Smooth muscle cell (in vitro differentiated cells): ENCODE measurements at regions not wholly inside any gene's neighbourhood (a gene's known extent, or its start where the extent isn't known, plus 50 kb on each side); places are given as distances from the start of the nearest gene placed in this dataset.

ENCODE experiments used
- DNase-seq: peaks from one replicate; lab custom pipeline; 2025; ENCODE audit not compliant: unreplicated experiment; lab: John Stamatoyannopoulos, UW
- H2AFZ ChIP-seq: fragments of 200-600 bp; sonication (generic); 2 replicates; pipeline ENCODE4 v1.6.0; 2016; ENCODE audit warnings: antibody characterized with exemption, low read depth, mild to moderate bottlenecking
- H3F3A ChIP-seq: fragments of 200-600 bp; sonication (generic); 2 replicates; pipeline ENCODE4 v1.6.0; 2017; ENCODE audit warnings: antibody characterized with exemption, low read depth
- H3K27ac ChIP-seq: fragments of 200-600 bp; sonication (generic); 2 replicates; pipeline ENCODE4 v1.5.1; 2016; ENCODE audit warnings: low read depth, mild to moderate bottlenecking
- H3K27me3 ChIP-seq: fragments of 200-600 bp; sonication (generic); 2 replicates; pipeline ENCODE4 v1.6.1; 2016; ENCODE audit warnings: low read depth, mild to moderate bottlenecking
- H3K36me3 ChIP-seq: fragments of 200-600 bp; sonication (generic); 2 replicates; pipeline ENCODE4 v1.5.1; 2016; ENCODE audit warnings: low read depth
- H3K4me1 ChIP-seq: fragments of 200-600 bp; sonication (generic); 2 replicates; pipeline ENCODE4 v1.5.1; 2016; ENCODE audit warnings: low read depth
- H3K4me2 ChIP-seq: fragments of 200-600 bp; sonication (generic); 2 replicates; pipeline ENCODE4 v1.6.0; 2016; ENCODE audit warnings: mild to moderate bottlenecking
- H3K4me3 ChIP-seq: fragments of 200-600 bp; sonication (generic); 2 replicates; pipeline ENCODE4 v1.5.1; 2016; ENCODE audit warnings: mild to moderate bottlenecking
- H3K79me2 ChIP-seq: fragments of 200-600 bp; sonication (generic); 2 replicates; pipeline ENCODE4 v1.6.0; 2016; ENCODE audit warnings: low read depth, mild to moderate bottlenecking
- H3K9ac ChIP-seq: fragments of 200-600 bp; sonication (generic); 2 replicates; pipeline ENCODE4 v1.6.0; 2016; ENCODE audit warnings: low read depth
- H3K9me3 ChIP-seq: fragments of 200-600 bp; sonication (generic); replicated peaks from 2 replicates; pipeline ENCODE4 v1.5.1; 2016; ENCODE audit warnings: low read depth
- H4K20me1 ChIP-seq: fragments of 200-600 bp; sonication (generic); 2 replicates; pipeline ENCODE4 v1.6.0; 2016; ENCODE audit warnings: low read depth
- CTCF ChIP-seq: fragments of 200-600 bp; sonication (generic); IDR thresholded peaks from 2 replicates; pipeline ENCODE4 v1.5.1; 2017; ENCODE audit warnings: borderline replicate concordance, mild to moderate bottlenecking, antibody characterized with exemption; ENCODE audit not compliant: insufficient read depth, poor library complexity, severe bottlenecking
- WGBS: methylation state at CpG from one replicate; pipeline ENCODE4 v1.1.7; 2016; ENCODE audit warnings: low lambda C conversion rate; 5-methylcytosine and 5-hydroxymethylcytosine counted together

GRCh38 chr21:24280596-24280995 is 1326.7 kb downstream of the MRPL39 start:
- no peaks in the 10 kb centered on the region for H3K9me3 ChIP-seq
- no peak for DNase-seq
- H3K27me3 ChIP-seq: no peaks in the 10 kb centered on the region
- no peaks in the 10 kb centered on the region for H3F3A ChIP-seq
- no peak overlapping the region for H2AFZ ChIP-seq
- H3K4me2 ChIP-seq: no peak overlapping the region
- TF ChIP-seq CTCF: no peak
- H3K79me2 ChIP-seq: no peaks in the 10 kb centered on the region
- no peak overlapping the region for H3K9ac ChIP-seq
- H3K4me3 ChIP-seq: no peak overlapping the region
- no peaks in the 10 kb centered on the region for H3K36me3 ChIP-seq
- no peaks in the 10 kb centered on the region for H3K4me1 ChIP-seq
- WGBS: 74% methylated on average over 4 of the region's 4 CpGs
- H4K20me1 ChIP-seq: no peaks in the 10 kb centered on the region
- H3K27ac ChIP-seq: no peak overlapping the region

GRCh38 chr21:24278711-24279110 is 1328.6 kb downstream of the MRPL39 start:
- 76% methylated on average over 2 of the region's 2 CpGs for WGBS
- DNase-seq: no peak
- H3K36me3 ChIP-seq: no peaks in the 10 kb centered on the region
- H3F3A ChIP-seq: no peaks in the 10 kb centered on the region
- no peak for TF ChIP-seq CTCF
- H2AFZ ChIP-seq: no peak overlapping the region
- no peaks in the 10 kb centered on the region for H3K27me3 ChIP-seq
- H4K20me1 ChIP-seq: no peaks in the 10 kb centered on the region
- no peak overlapping the region for H3K4me2 ChIP-seq
- no peak overlapping the region for H3K4me3 ChIP-seq
- no peaks in the 10 kb centered on the region for H3K79me2 ChIP-seq
- no peak overlapping the region for H3K9ac ChIP-seq
- no peaks in the 10 kb centered on the region for H3K4me1 ChIP-seq
- H3K27ac ChIP-seq: no peak overlapping the region
- no peaks in the 10 kb centered on the region for H3K9me3 ChIP-seq

- Histone ChIP-seq H3K4me1 (no peaks in the 10 kb centered on the region), H3K36me3 (no peaks in the 10 kb centered on the region), H2AFZ (no peak overlapping the region), H3K27ac (no peak overlapping the region), H3K9me3 (no peaks in the 10 kb centered on the region), H3F3A (no peaks in the 10 kb centered on the region), H3K9ac (no peak overlapping the region), H3K4me2 (no peak overlapping the region), H4K20me1 (no peaks in the 10 kb centered on the region), H3K79me2 (no peaks in the 10 kb centered on the region), H3K4me3 (no peak overlapping the region), H3K27me3 (no peaks in the 10 kb centered on the region)
- no peak for DNase-seq
- no peak for TF ChIP-seq CTCF
Observed at GRCh38 chr21:24276204-24276603, 1331.1 kb downstream of the MRPL39 start.

GRCh38 chr21:24275616-24276015 is 1331.7 kb downstream of the MRPL39 start:
- Histone ChIP-seq H4K20me1 (no peaks in the 10 kb centered on the region), H3K36me3 (no peaks in the 10 kb centered on the region), H3K4me1 (no peaks in the 10 kb centered on the region), H3K4me3 (no peak overlapping the region), H3K79me2 (no peaks in the 10 kb centered on the region), H3F3A (no peaks in the 10 kb centered on the region), H3K9ac (no peak overlapping the region), H3K27me3 (no peaks in the 10 kb centered on the region), H3K4me2 (no peak overlapping the region), H3K27ac (no peak overlapping the region), H2AFZ (no peak overlapping the region), H3K9me3 (no peaks in the 10 kb centered on the region)
- 66% methylated on average over 1 of the region's 1 CpG for WGBS
- DNase-seq: no peak
- TF ChIP-seq CTCF: no peak
